HepG2 (cell line): ENCODE measurements at regions not wholly inside any gene's neighbourhood (a gene's known extent, or its start where the extent isn't known, plus 50 kb on each side); places are given as distances from the start of the nearest gene placed in this dataset.

Source experiments
- ATAC-seq: fragments of 200-7000 bp; cut with Tn5 transposase; 3 replicates; pipeline ENCODE4 v1.9.1; 2020; ENCODE audit warnings: mild to moderate bottlenecking, moderate library complexity
- BruUV-seq: library from RNA; stranded (reverse); fragments of 400-500 nt; replicated peaks from 2 replicates; lab custom pipeline; 2021; lab: Mats Ljungman, UMichigan
- CTCF ChIA-PET: fragments of 300-600 bp; formaldehyde crosslinking; extraction: SDS; loops from one replicate; lab custom pipeline; 2021; ENCODE audit warnings: low total read pairs, inconsistent platforms, low intra/inter-chr PET ratio; lab: Yijun Ruan, JAX
- POLR2A ChIA-PET: fragments of 350-600 bp; sonication (Branson Sonifier 250); formaldehyde crosslinking; loops from one replicate; lab custom pipeline; 2020; ENCODE audit warnings: antibody characterized with exemption, inconsistent platforms; lab: Yijun Ruan, JAX
- DNase-seq: peaks from one replicate; pipeline ENCODE4 v3.0.0-alpha.2; 2015; ENCODE audit warnings: low spot score
- FAIRE-seq: peaks from 3 replicates; lab custom pipeline; 2011; peaks lifted over from hg19 to GRCh38; lab: Jason Lieb, UNC
- H2AFZ ChIP-seq: one replicate; pipeline ENCODE4 v1.6.1; 2011; ENCODE audit warnings: low read length, inconsistent platforms
- H3K27ac ChIP-seq: fragments of 300-600 bp; 3 replicates; pipeline ENCODE4 v1.8.0; 2011; ENCODE audit warnings: mixed run types, mild to moderate bottlenecking, mixed read lengths, low read length, inconsistent platforms; ENCODE audit not compliant: insufficient read depth; ENCODE audit errors: extremely low read length
- H3K27me3 ChIP-seq, 2 experiments: fragments of 200-600 bp in 1 of 2; 2 replicates in 1 of 2; 3 replicates in 1 of 2; pipeline versions ENCODE4 v1.6.0 to v1.8.0; 2011; ENCODE audit warnings: low read length in 2 of 2, mild to moderate bottlenecking in 2 of 2, moderate library complexity in 2 of 2, inconsistent platforms in 1 of 2; ENCODE audit not compliant: insufficient read depth in 2 of 2, control insufficient read depth in 1 of 2
- H3K36me3 ChIP-seq, 2 experiments: fragments of 200-600 bp in 1 of 2; replicated peaks in 1 of 2; 2 replicates in 1 of 2; 3 replicates in 1 of 2; pipeline versions ENCODE4 v1.5.1 to v1.8.0; 2011; ENCODE audit warnings: low read length in 2 of 2, inconsistent platforms in 1 of 2; ENCODE audit not compliant: insufficient read depth in 2 of 2, control insufficient read depth in 1 of 2
- H3K4me1 ChIP-seq: 2 replicates; pipeline ENCODE4 v1.5.1; 2012; ENCODE audit warnings: low read length, inconsistent platforms; ENCODE audit not compliant: insufficient read depth
- H3K4me2 ChIP-seq: 2 replicates; pipeline ENCODE4 v1.6.0; 2011; ENCODE audit warnings: low read depth, low read length, inconsistent platforms
- H3K4me3 ChIP-seq, 3 experiments: fragments of 200-600 bp in 1 of 3; sonication (generic), shearing (Covaris generic) in 1 of 3; replicated peaks in 1 of 3; 2 replicates each; pipeline ENCODE4 v1.5.1; 2011 to 2016; ENCODE audit warnings: low read length in 3 of 3, inconsistent platforms in 2 of 3, low read depth in 2 of 3, mild to moderate bottlenecking in 2 of 3, control low read depth in 1 of 3, mixed read lengths in 1 of 3; ENCODE audit not compliant: insufficient read depth in 1 of 3
- H3K79me2 ChIP-seq: one replicate; pipeline ENCODE4 v1.6.1; 2011; ENCODE audit warnings: low read length, inconsistent platforms; ENCODE audit not compliant: insufficient read depth
- H3K9ac ChIP-seq: 2 replicates; pipeline ENCODE4 v1.6.0; 2011; ENCODE audit warnings: mild to moderate bottlenecking, low read depth, low read length, inconsistent platforms; ENCODE audit not compliant: insufficient read depth
- H3K9me3 ChIP-seq: 2 replicates; pipeline ENCODE4 v1.5.1; 2012; ENCODE audit warnings: mild to moderate bottlenecking, low read length
- H4K20me1 ChIP-seq: 2 replicates; pipeline ENCODE4 v1.6.0; 2011; ENCODE audit warnings: inconsistent platforms, mild to moderate bottlenecking, low read length, moderate library complexity; ENCODE audit not compliant: insufficient read depth
- CAMTA2 ChIP-seq: sonication (generic); formaldehyde crosslinking; IDR thresholded peaks from 2 replicates; pipeline ENCODE4 v1.4.0; 2020; ENCODE audit warnings: mild to moderate bottlenecking, missing genetic modification reagents, borderline replicate concordance
- HNRNPH1 ChIP-seq: fragments of 200-400 bp; formaldehyde crosslinking; optimal IDR thresholded peaks from 2 replicates; pipeline ENCODE3; 2017; ENCODE audit warnings: mild to moderate bottlenecking, low read depth, low read length
- RNF219 ChIP-seq: sonication (generic); formaldehyde crosslinking; IDR thresholded peaks from 2 replicates; pipeline ENCODE4 v1.5.0; 2020; ENCODE audit warnings: mild to moderate bottlenecking, missing genetic modification reagents
- SKIL ChIP-seq: sonication (generic); formaldehyde crosslinking; IDR thresholded peaks from 2 replicates; pipeline ENCODE4 v1.8.0; 2022; ENCODE audit warnings: missing genetic modification reagents, mild to moderate bottlenecking, moderate library complexity, borderline replicate concordance
- WGBS: methylation state at CpG from one replicate; pipeline ENCODE4 v1.1.6; 2017; ENCODE audit warnings: low lambda C conversion rate; 5-methylcytosine and 5-hydroxymethylcytosine counted together
- in situ Hi-C: cut with HindIII; loops from 2 replicates; pipeline ENCODE4 v1.10.0; 2017; ENCODE audit warnings: low pct_unique_long_range_greater_than_20kb; ENCODE audit not compliant: extremely low pct_ligation_motif_present
- intact Hi-C: fragments of 100-400 bp; cut with micrococcal nuclease; formaldehyde crosslinking; loops from one replicate; pipeline ENCODE4 v1.10.0; 2022; ENCODE audit not compliant: unreplicated experiment

- no peak overlapping the region for H2AFZ ChIP-seq
- ChIA-PET POLR2A (no interaction called here), CTCF (no interaction called here)
- ATAC-seq = no peak
- H3K27ac ChIP-seq = no peak overlapping the region
- no peaks in the 10 kb centered on the region for H4K20me1 ChIP-seq
- no peak for FAIRE-seq
- H3K79me2 ChIP-seq = no peaks in the 10 kb centered on the region
- no peaks in the 10 kb centered on the region for H3K36me3 ChIP-seq
- H3K4me3 ChIP-seq = no peak overlapping the region
- intact Hi-C loops (no loop called here), in situ Hi-C loops (no loop called here)
- H3K9ac ChIP-seq = no peak overlapping the region
- no peak overlapping the region for H3K4me2 ChIP-seq
- H3K4me1 ChIP-seq = no peaks in the 10 kb centered on the region
- DNase-seq = no peak
- 3% methylated on average over 3 of the region's 3 CpGs for WGBS
- no TSS peak for BruUV-seq
- TF ChIP-seq RNF219 (CRISPR knock-in tag) (no peak), SKIL (CRISPR knock-in tag) (no peak)
- H3K27me3 ChIP-seq = no peaks in the 10 kb centered on the region
- H3K9me3 ChIP-seq = no peaks in the 10 kb centered on the region
These were observed 67.6 kb upstream of the PDE4B start for GRCh38 chr1:65725064-65725463.

GRCh38 chr1:65728504-65728903 is 64.2 kb upstream of the PDE4B start:
- POLR2A ChIA-PET = no interaction called here
- no peaks in the 10 kb centered on the region for H4K20me1 ChIP-seq
- H3K4me2 ChIP-seq = no peak overlapping the region
- DNase-seq = no peak
- intact Hi-C loops (no loop called here), in situ Hi-C loops (no loop called here)
- WGBS = 62% methylated on average over 5 of the region's 5 CpGs
- no peaks in the 10 kb centered on the region for H3K36me3 ChIP-seq
- BruUV-seq = no TSS peak
- H3K4me1 ChIP-seq = no peaks in the 10 kb centered on the region
- FAIRE-seq = no peak
- CTCF ChIA-PET = no interaction called here
- TF ChIP-seq CAMTA2 (no peak), HNRNPH1 (no peak)
- no peaks in the 10 kb centered on the region for H3K9me3 ChIP-seq
- no peak overlapping the region for H2AFZ ChIP-seq
- no peak overlapping the region for H3K9ac ChIP-seq
- H3K27ac ChIP-seq = no peak overlapping the region
- no peak for ATAC-seq
- no peak overlapping the region for H3K4me3 ChIP-seq
- H3K79me2 ChIP-seq = no peaks in the 10 kb centered on the region
- H3K27me3 ChIP-seq = no peaks in the 10 kb centered on the region
